WI38 (cell line): ENCODE measurements at regions not wholly inside any gene's neighbourhood (a gene's known extent, or its start where the extent isn't known, plus 50 kb on each side); places are given as distances from the start of the nearest gene placed in this dataset.

ENCODE experiments used
- H3K4me3 ChIP-seq: 2 replicates; pipeline ENCODE4 v1.5.1; 2011; ENCODE audit warnings: low read depth, mild to moderate bottlenecking, control low read depth, low read length
- CTCF ChIP-seq: IDR thresholded peaks from 2 replicates; pipeline ENCODE4 v1.5.1; 2012; ENCODE audit warnings: low read depth, mild to moderate bottlenecking, control low read depth, low read length

- TF ChIP-seq CTCF: no peak
- no peak overlapping the region for H3K4me3 ChIP-seq
Observed at GRCh38 chr1:56442290-56442877, 137.0 kb downstream of the PLPP3 start.

GRCh38 chr1:56441601-56442000 lies 137.8 kb downstream of the PLPP3 start:
- H3K4me3 ChIP-seq: no peak overlapping the region
- no peak for TF ChIP-seq CTCF

- H3K4me3 ChIP-seq: no peak overlapping the region
- TF ChIP-seq CTCF: no peak
Observed at GRCh38 chr1:56439610-56440264, 139.6 kb downstream of the PLPP3 start.

GRCh38 chr1:56438901-56439551 lies 140.3 kb downstream of the PLPP3 start:
- no peak for TF ChIP-seq CTCF
- no peak overlapping the region for H3K4me3 ChIP-seq

- no peak overlapping the region for H3K4me3 ChIP-seq
Observed at GRCh38 chr1:56437959-56438358, 141.4 kb downstream of the PLPP3 start.

GRCh38 chr1:56436912-56437417 lies 142.4 kb downstream of the PLPP3 start:
- H3K4me3 ChIP-seq: no peak overlapping the region
- TF ChIP-seq CTCF: no peak

More at GRCh38 chr1:56437959-56438358, 141.4 kb downstream of the PLPP3 start:
- no peak for TF ChIP-seq CTCF

- TF ChIP-seq CTCF: no peak
Observed at GRCh38 chr1:56436296-56436695, 143.1 kb downstream of the PLPP3 start.

More at GRCh38 chr1:56436296-56436695, 143.1 kb downstream of the PLPP3 start:
- H3K4me3 ChIP-seq: no peak overlapping the region
